ENCODE measurements at regions not wholly inside any gene's neighbourhood (a gene's known extent, or its start where the extent isn't known, plus 50 kb on each side); places are given as distances from the start of the nearest gene placed in this dataset.

GRCh38 chrX:106306391-106306947, 138.4 kb downstream of the PWWP3B start:
- TF ChIP-seq CTCF (IDR thresholded peaks at IDR 0.05) (no peak), POLR2A (IDR thresholded peaks at IDR 0.05) (no peak)

Data from testis (tissue), 2 donors.